GM18868 (cell line): ENCODE measurements at regions not wholly inside any gene's neighbourhood (a gene's known extent, or its start where the extent isn't known, plus 50 kb on each side); places are given as distances from the start of the nearest gene placed in this dataset.

ENCODE experiments used
- ATAC-seq: cut with Tn5 transposase; IDR thresholded peaks from one replicate; pipeline ENCODE4 v1.9.1; 2021; ENCODE audit warnings: mild to moderate bottlenecking, moderate library complexity; ENCODE audit not compliant: unreplicated experiment

DNA sequence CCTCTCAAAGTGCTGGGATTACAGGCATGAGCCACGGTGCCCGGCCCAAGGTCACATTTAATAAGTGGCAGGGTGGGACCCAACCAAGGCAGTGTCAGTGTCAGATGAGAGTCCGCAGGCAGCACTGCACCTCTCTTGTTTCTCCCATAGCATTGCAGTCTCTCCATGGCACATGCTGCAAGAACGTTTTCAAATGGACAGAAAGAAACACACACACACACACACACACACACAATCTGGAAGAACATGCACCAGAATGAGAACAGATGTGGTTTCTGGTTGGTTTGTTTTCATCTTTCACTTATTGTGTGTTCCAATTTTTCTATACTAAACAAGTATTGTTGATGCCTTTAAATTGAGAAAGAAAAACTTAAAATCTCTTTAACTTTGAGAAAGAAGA lies 126.5 kb downstream of the SYF2 start:
- no peak for ATAC-seq

GRCh38 chr1:25104932-25105561 lies 127.3 kb downstream of the SYF2 start:
- ATAC-seq, result no peak

- no peak for ATAC-seq
These were observed 129.0 kb downstream of the SYF2 start for GRCh38 chr1:25103164-25103795.

GRCh38 chr1:25100151-25100833 lies 132.0 kb downstream of the SYF2 start:
- no peak for ATAC-seq

- no peak for ATAC-seq
These were observed 132.9 kb downstream of the SYF2 start for GRCh38 chr1:25099343-25099951.

DNA sequence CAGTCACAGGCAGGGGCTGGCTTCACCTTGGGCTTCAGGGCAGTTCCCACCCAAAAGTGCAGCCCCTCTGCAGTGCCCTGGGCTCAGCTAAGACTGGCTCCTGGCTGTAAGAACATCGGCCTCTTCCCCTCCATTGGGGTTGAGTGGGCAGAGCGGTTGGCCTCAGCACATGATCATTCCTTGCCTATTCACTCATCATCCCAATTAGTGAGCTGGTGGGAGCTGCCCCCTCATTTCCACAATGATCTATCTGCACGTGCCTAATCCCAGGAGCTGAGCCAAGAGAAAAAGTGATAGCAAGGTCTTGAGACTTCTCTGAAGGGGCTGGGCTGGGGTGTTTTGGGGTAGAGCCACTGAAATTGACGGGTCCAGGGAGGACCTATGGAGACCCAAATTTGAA lies 133.6 kb downstream of the SYF2 start:
- no peak for ATAC-seq

GRCh38 chr1:25096307-25097150 lies 135.8 kb downstream of the SYF2 start:
- ATAC-seq, result no peak

DNA sequence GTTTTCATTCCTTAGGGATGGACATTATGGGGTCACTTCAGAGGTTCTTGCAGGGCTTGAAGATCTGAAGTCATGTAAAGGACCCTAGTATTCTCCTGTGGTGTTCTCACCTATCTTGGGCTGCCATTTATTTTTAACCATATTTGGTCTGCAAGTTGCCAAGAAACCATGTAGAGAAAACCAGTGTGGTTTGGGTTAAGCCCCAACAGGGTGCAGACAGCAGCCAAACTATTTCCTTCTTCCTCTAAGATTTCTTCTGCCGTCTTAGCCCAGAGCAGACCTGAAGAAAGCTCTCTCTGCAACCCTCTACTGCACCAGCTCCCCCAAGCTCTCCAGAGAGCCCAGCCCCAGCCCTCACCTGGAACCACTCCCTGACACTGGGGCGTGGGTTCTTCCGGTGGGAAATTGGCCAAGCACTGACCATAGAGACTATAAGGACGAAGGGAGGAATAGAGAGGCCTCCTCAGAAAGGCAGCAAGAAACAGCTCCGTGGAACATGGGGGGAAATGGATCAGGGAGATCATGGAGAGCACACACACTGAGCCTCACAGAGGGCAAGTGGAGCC lies 136.6 kb downstream of the SYF2 start:
- no peak for ATAC-seq

- no peak for ATAC-seq
These were observed 137.3 kb downstream of the SYF2 start for GRCh38 chr1:25094995-25095394.

DNA sequence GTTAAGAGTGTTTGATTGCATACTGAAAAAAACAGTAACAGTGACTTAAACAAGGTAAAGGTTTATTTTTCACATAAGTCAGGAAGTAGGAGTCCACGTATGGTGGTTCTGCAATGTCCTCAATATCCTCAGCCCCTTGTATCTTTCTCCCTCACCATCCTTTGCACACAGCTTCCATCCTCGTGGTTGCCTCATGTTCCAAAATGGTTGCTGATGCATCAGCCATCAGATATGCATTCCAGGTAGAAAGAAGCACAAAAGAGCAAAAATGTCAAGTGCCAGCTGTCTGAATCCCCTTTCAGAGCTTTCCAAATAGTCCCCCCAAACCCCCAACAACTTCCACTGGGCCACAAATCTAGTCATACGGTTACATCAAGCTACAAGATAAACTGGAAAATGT lies 138.1 kb downstream of the SYF2 start:
- no peak for ATAC-seq

DNA sequence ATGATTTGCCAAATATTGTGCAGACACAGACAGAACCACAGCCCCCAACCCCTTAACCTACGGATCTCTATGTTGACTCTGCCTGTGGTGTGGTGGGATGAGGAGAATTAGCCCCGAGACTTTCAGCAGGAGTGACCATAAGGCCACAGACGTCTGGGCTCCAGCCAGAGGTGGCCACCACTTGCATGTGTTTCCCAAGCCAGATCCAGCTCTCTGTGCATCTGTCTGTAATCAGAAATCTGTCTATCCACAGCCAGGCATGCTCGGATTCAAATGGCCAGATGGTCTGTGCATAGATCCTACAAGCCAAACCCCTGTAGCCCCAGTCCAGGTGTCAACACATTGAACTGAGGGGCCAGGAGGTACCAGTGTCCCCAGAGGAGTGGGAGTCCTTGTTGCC lies 140.6 kb downstream of the SYF2 start:
- ATAC-seq, result no peak

- no peak for ATAC-seq
These were observed 141.4 kb downstream of the SYF2 start for GRCh38 chr1:25090707-25091422.

- no peak for ATAC-seq
These were observed 142.5 kb downstream of the SYF2 start for GRCh38 chr1:25089772-25090171.

GRCh38 chr1:25088946-25089345 lies 143.4 kb downstream of the SYF2 start:
- no peak for ATAC-seq

- ATAC-seq, result no peak
These were observed 144.1 kb downstream of the SYF2 start for GRCh38 chr1:25088180-25088701.

GRCh38 chr1:25086518-25087079 lies 145.7 kb downstream of the SYF2 start:
- ATAC-seq, result no peak

GRCh38 chr1:25084407-25084806 lies 147.9 kb downstream of the SYF2 start:
- ATAC-seq, result no peak

DNA sequence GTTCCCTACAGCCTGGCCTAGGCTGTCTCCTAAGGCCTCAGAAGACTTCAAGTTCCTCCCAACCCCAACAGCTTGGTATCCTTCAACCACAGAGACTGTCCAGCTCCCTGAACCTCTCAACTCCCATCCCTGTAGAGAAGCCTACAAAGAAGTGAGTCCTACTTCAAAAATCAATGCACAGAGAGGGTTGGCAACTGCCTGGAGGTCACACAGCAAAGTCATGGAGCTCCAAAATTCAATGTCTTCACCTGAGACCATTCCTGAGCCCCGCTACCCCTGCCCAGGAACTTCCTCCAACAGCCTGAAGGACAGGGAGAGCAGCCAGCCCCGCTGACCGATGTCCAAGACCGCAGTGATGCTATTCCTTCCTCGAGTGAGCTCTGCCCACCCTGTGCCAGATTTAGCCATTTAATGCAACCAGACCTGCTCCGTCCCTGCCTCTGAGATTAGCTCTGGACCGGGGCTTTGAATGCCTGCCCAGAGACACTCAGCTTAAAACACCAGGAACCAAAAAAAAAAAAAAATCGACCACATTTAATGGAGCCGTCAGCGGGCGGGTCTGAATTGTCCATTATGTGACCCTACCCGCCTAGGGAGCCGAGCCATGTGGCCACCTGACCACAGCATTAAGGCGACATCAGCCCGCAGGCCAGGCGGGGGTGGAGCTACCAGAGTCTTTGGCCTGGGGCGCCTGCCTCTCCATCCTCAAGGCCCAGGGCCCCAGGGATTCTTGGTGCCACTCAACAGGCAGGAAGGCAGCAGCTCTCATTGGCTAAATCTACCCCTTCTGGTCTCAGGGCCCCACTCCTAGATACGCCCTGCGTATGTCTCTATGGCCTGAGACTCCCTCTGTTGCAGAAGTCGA lies 148.6 kb downstream of the SYF2 start:
- ATAC-seq, result no peak

- ATAC-seq, result no peak
These were observed 149.3 kb downstream of the SYF2 start for GRCh38 chr1:25082995-25083394.
